Urinary bladder (tissue), 3 donors: ENCODE measurements at regions not wholly inside any gene's neighbourhood (a gene's known extent, or its start where the extent isn't known, plus 50 kb on each side); places are given as distances from the start of the nearest gene placed in this dataset.
A peak's percentile ranks its signal among the peaks of the same experiment; 100 is the strongest.
"Not testable (repeated sequence)": the region's sequence is repeated elsewhere in the genome, so short reads cannot be mapped to it uniquely, and the experiment has no call there.

Experiments
- DNase-seq: peaks from one replicate; pipeline ENCODE4 v3.0.0-alpha.2; 2015; ENCODE audit errors: extremely low spot score
- H3K27ac ChIP-seq: one replicate; pipeline ENCODE4 v1.5.1; 2013; ENCODE audit warnings: low read depth, mild to moderate bottlenecking, moderate library complexity
- H3K36me3 ChIP-seq: one replicate; pipeline ENCODE4 v1.6.1; 2013; ENCODE audit warnings: mild to moderate bottlenecking, moderate library complexity; ENCODE audit not compliant: insufficient read depth
- H3K4me1 ChIP-seq: one replicate; pipeline ENCODE4 v1.6.1; 2013; ENCODE audit warnings: mild to moderate bottlenecking, moderate library complexity; ENCODE audit not compliant: insufficient read depth
- H3K4me3 ChIP-seq: one replicate; pipeline ENCODE4 v1.5.1; 2013; ENCODE audit warnings: low read depth, low read length
- WGBS: extraction: QIAGEN DNeasy Blood & Tissue Kit; methylation state at CpG from one replicate; pipeline ENCODE4 v1.1.7; 2013; 5-methylcytosine and 5-hydroxymethylcytosine counted together
- donor health status: healthy with polysubstance abuse.
- donor health status: healthy.

DNA sequence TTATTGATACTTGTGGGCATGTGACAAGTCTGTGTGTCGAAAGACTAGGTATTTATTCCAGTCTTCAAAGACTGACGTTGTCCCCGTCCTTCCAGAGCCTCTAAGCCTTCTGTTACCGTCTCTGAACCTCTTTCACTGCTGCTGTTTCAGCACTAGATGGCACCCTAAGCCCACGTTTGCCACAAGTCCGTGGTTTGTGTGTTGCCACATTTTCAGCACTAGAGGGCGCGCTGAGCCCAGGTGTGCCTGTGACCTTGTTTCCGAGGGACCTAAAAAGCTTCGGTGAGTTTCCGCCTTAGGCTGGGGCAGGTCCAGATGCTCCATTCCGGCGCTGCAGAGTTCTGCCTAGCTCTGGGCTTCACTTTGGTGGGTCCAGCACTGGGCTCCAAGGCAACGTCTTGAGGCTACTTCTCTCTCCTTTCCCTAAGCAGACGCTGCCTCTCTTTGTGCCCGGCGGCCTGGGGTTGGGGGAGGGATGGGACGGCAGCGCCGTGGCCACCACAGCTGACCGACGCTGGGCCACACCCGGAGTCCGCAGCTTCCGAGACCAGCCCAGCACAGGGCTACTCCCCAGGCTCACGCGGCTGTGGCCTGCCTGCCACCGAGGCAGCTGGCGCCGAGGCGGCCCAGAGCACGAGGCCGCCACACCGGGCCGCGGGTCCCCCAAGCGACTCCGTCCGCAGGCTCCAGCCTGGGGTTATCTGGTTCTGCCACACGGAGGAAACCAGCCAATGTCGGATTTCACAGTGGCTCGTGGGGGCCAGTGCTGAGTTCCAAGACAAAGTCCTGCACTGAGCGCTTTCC, 520.2 kb downstream of the REEP3 start:
- 33% methylated on average over 43 of the region's 43 CpGs for WGBS
- Histone ChIP-seq H3K27ac (no peak overlapping the region), H3K4me1 (no peaks in the 10 kb centered on the region), H3K4me3 (peak overlapping the region; percentile 6), H3K36me3 (no peaks in the 10 kb centered on the region)
- DNase-seq, result peak; percentile 25

DNA sequence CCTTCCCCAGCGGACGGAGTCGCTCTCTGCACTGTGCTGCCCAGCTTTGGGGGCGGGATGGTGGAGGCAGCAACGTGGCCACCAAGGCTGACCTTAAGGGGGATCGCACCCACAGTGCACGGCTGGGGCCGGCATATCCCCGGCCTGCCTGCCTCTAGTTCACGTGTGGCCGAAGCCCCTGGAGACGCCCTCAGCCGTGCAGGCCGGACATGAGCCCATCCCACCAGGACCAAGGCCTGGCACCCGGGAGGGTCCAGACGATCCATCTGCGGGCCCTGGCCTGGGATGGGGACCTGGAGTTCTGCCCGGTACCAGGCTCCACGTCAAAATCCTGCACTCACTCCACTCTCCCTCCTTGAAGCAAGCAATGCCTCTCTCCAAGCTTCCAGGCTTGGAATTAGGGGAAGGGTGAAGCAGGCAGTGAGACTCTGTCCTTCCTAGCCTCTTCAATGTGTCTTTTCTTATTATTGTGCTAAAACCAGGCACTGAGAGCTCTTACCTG, 520.8 kb downstream of the REEP3 start:
- Histone ChIP-seq H3K27ac (no peak overlapping the region), H3K4me1 (no peaks in the 10 kb centered on the region), H3K36me3 (no peaks in the 10 kb centered on the region), H3K4me3 (no peak overlapping the region)
- 85% methylated on average over 19 of the region's 19 CpGs for WGBS
- no peak for DNase-seq

DNA sequence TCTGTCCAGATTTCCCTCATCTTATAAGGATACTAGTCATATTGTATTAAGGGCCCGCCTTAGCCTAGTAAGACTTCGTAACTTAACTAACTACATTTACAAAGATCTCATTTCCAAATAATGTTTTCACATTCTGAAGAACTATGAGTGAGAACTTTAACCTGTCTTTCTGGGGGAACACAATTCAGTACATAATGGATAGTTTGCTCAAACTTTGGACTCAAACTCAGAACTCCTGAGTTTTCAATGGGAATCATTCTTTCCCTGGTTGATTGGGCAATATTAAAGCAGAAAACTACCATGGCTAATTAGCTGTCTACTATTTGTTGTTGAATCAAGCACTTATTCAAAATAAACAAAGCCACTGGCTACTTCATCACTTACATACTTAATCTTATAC, 522.9 kb downstream of the REEP3 start:
- WGBS, result 94% methylated on average over 2 of the region's 2 CpGs
- Histone ChIP-seq H3K4me3 (no peak overlapping the region), H3K36me3 (no peaks in the 10 kb centered on the region), H3K27ac (no peak overlapping the region), H3K4me1 (no peaks in the 10 kb centered on the region)
- DNase-seq, result no peak

DNA sequence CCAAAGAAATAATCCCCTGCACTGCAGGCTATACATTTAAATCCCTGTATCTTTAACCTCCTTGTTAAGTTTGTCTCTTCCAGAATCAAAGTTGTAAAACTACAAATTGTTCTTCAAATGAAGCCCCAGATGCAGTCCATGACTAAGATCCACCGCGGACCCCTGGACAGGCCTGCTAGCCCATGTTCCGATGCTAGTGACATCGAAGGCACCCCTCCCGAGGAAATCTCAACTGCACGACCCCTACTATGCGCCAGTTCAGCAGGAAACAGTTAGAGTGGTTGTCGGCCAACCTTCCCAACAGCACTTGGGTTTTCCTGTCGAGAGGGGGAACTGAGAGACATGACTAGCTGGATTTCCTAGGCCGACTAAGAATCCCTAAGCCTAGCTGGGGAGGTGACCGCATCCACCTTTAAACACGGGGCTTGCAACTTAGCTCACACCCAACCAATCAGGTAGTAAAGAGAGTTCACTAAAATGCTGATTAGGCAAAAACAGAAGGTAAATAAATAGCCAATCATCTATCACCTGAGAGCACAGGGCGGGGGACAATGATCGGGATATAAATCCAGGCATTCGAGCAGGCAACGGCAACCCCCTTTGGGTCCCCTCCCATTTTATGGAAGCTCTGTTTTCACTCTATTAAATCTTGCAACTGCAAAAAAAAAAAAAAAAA, 523.9 kb downstream of the REEP3 start:
- not testable (repeated sequence) for H3K36me3 ChIP-seq, H3K4me1 ChIP-seq, H3K27ac ChIP-seq, H3K4me3 ChIP-seq, DNase-seq
- 89% methylated on average over 16 of the region's 16 CpGs for WGBS

DNA sequence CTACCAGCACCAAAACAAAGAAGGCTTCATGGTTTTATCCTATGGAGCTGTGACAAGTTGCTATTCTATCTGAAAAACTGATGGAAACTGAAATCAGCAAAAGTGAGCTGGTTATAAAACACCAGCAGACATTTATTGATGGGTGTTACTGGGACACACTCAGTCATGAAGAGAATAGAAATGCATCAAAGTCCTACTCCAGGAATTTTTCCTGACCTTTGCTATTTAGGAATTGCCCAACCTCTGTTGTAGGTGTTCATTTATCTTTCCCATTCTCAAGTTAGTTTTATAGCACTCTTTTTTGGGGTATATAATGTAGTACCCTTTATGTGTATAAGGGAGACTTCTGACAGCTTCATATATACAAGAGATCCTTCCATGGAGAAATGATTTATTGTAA, 533.2 kb downstream of the REEP3 start:
- H3K36me3 ChIP-seq, result no peaks in the 10 kb centered on the region
- no peak overlapping the region for H3K4me3 ChIP-seq
- H3K4me1 ChIP-seq, result no peaks in the 10 kb centered on the region
- no peak overlapping the region for H3K27ac ChIP-seq
- no peak for DNase-seq

DNA sequence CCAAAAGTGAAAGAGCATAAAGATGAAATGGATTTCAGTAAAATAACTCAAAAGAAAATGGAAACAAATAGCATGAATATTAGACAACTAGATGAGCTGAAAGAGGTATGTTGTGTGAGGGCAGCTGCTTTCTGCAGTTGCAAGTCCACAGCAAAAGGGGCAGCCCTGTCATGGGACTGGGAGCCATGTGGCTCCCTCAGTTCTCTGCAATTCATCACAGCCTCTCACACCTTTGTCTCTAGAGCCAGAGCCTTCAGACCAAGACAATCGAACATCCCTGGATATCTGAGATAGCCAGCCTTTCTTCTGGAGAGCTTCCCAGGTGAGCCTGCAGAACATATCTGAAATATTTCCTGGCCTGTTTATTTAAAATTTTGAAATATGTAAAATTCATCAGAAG, 538.7 kb downstream of the REEP3 start:
- 37% methylated on average over 1 of the region's 1 CpG for WGBS
- no peak for DNase-seq

DNA sequence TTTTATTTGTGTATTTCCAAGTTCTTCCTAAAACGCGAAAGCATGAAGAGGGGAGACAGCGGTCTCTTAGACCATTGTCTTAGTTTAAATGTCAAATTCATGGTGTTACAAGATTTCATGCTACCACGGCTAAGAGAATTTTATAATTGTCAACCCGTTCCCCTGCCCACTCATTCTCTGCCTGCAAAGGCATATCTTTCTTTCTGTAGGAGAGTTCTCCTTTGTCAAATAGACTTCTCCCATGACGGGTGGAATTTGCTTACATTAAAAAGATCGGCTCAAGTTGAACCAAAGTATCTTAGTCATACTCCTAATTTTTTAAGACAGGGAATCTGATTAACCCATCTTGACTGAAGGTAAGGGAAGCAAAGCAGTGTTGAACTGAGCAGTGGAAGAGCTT, 539.2 kb downstream of the REEP3 start:
- H3K27ac ChIP-seq, result no peak overlapping the region
- H3K36me3 ChIP-seq, result no peaks in the 10 kb centered on the region
- no peak for DNase-seq
- WGBS, result 70% methylated on average over 7 of the region's 7 CpGs
- H3K4me3 ChIP-seq, result no peak overlapping the region
- H3K4me1 ChIP-seq, result no peaks in the 10 kb centered on the region

More for the DNA sequence above, 538.7 kb downstream of the REEP3 start:
- Histone ChIP-seq H3K4me3 (no peak overlapping the region), H3K36me3 (no peaks in the 10 kb centered on the region), H3K27ac (no peak overlapping the region), H3K4me1 (no peaks in the 10 kb centered on the region)

DNA sequence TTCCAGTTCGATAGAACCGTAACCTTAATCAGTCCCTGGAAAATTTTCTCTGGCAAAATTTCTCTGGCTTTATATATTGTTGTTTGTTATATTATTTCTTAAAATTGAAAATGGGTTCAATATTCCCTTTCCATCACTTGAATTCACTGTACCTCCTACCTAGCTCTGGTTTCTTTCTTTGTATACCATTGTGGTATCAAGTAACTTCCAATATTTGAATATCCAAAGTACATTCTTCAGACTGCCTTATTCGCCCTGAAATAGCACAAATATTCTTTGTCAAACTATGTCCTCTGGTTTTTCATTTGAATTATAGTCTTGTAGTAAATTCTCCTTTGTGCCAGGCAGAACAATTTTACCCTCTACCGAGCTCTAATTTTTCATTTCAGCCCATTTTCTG, 541.6 kb downstream of the REEP3 start:
- Histone ChIP-seq H3K27ac (no peak overlapping the region), H3K4me3 (no peak overlapping the region), H3K36me3 (no peaks in the 10 kb centered on the region), H3K4me1 (no peaks in the 10 kb centered on the region)
- 75% methylated on average over 4 of the region's 4 CpGs for WGBS
- DNase-seq, result no peak

DNA sequence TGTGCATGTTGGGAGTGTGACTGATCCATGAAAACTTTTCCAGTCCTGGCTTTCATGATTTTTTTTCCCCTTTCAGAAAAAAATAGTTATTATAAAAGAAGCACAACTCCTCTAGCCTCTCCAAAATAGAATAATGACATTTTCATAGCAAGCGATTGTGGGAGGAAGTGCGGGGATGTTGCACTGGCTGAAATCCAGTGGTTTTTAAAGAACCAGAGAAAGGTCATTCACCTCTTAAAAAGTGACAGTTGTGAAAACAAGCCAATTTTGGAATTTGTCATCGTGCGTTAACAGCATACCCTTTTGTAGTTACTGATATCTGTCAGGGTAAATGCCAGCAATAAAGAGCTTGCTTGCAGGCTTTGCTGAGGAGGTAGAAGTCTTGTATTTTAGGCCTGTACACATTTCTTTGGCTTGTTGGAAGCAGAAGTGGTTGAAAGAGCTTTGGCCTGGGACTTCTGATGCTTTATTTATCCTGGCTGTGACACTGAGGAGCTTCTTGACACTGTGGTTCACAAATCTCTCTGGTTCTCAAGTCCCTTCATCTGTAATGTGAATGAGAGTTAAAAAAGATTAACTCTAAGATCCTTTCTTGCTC, 545.9 kb downstream of the REEP3 start:
- 29% methylated on average over 4 of the region's 4 CpGs for WGBS
- Histone ChIP-seq H3K27ac (no peak overlapping the region), H3K4me3 (no peak overlapping the region), H3K4me1 (no peaks in the 10 kb centered on the region), H3K36me3 (no peaks in the 10 kb centered on the region)
- peak; percentile 10 for DNase-seq

DNA sequence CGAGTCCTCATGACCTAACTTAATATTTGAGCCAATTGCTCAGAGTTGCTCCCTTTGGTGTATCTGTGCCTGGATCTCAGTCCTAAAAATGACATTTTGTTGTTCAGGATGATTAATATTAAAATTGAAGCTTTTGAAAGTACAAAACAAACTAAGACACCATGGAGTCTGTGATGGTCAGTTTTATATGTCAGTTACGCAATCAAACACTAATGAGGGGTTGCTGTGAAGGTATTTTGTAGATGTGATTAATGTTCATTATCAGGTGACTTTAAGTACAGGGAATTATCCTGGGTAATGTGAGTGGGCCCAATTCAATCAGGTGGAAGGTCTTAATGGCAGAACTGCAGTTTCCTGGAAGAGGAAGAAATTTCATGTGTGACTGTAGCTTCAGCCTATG, 546.7 kb downstream of the REEP3 start:
- Histone ChIP-seq H3K4me3 (no peak overlapping the region), H3K36me3 (no peaks in the 10 kb centered on the region), H3K27ac (no peak overlapping the region), H3K4me1 (no peaks in the 10 kb centered on the region)
- no peak for DNase-seq
- WGBS, result 90% methylated on average over 2 of the region's 2 CpGs

DNA sequence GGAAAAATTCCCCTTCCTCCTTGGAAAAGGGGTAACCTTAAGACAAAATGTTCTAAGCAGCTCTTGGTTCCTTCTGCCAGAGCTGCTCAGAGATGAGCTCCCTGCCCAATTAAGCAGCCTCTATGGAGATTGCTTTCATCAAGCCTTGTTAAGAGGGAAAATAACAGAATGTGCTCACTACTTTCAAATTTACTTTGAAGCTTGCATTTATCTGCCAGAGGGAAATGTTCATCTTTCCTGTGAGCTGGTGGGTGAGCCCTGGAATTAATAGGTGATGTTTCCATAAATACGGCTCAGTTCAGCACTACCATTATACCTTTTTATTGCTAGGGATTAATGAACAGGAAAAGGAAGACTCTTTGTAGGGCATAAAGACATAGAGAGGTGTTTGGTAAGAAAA, 549.0 kb downstream of the REEP3 start:
- H3K4me3 ChIP-seq, result no peak overlapping the region
- H3K36me3 ChIP-seq, result no peaks in the 10 kb centered on the region

DNA sequence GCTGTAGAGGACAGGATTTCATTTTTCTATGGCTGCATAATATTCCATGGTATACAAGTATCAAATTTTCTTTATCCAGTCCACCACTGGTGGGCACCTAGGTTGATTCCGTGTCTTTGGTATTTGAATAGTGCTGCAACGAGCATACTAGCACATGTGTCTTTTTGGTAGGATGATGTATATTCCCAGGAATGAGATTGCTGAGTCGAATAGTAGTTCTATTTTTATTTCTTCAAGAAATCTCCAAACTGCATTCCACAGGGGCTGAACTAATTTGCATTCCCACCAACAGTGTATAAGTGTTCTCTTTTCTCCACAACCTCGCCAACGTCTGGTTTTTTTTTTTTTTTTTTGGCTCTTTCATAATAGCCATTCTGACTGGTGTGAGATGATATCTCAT, 550.0 kb downstream of the REEP3 start:
- WGBS, result 40% methylated on average over 5 of the region's 5 CpGs
- Histone ChIP-seq H3K4me3 (no peak overlapping the region), H3K4me1 (no peaks in the 10 kb centered on the region)

More for the DNA sequence above, 549.0 kb downstream of the REEP3 start:
- DNase-seq, result no peak
- H3K4me1 ChIP-seq, result no peaks in the 10 kb centered on the region
- no peak overlapping the region for H3K27ac ChIP-seq
- WGBS, result 62% methylated on average over 1 of the region's 1 CpG

DNA sequence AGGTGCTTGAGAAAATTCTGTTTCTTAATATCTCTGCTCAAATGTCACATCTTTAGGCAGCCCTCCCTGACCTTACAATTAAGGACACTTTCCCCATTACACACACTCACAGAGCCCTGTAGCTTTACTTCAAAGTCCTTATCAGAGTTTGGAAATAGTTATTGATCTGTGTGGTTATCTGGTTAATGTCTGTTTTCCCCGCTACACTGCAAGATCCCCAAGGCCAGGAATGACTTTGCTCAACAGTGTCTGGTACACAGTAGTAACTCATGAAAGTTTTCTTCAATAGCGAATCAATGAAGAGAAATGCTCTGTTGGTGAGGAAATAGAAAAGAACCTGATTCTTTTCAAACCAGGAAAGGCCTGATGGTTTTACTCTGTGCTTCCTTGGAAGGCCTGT, 554.4 kb downstream of the REEP3 start:
- 91% methylated on average over 2 of the region's 2 CpGs for WGBS
- Histone ChIP-seq H3K36me3 (no peaks in the 10 kb centered on the region), H3K27ac (no peak overlapping the region), H3K4me3 (no peak overlapping the region), H3K4me1 (no peaks in the 10 kb centered on the region)
- DNase-seq, result no peak

More for the DNA sequence above, 550.0 kb downstream of the REEP3 start:
- DNase-seq, result no peak
- no peak overlapping the region for H3K27ac ChIP-seq
- H3K36me3 ChIP-seq, result no peaks in the 10 kb centered on the region
